GM23338 (cell line): ENCODE measurements at regions not wholly inside any gene's neighbourhood (a gene's known extent, or its start where the extent isn't known, plus 50 kb on each side); places are given as distances from the start of the nearest gene placed in this dataset.

Experiments used
- ATAC-seq: fragments of 200-7000 bp; cut with Tn5 transposase; 3 replicates; pipeline ENCODE4 v1.9.1; 2020
- DNase-seq: peaks from one replicate; pipeline ENCODE4 v3.0.0-alpha.2; 2015; ENCODE audit warnings: low spot score
- H2AFZ ChIP-seq: fragments of 200-600 bp; sonication (generic); 2 replicates; pipeline ENCODE4 v1.8.0; 2016; ENCODE audit warnings: antibody characterized with exemption, mild to moderate bottlenecking, moderate library complexity
- H3F3A ChIP-seq: fragments of 200-600 bp; sonication (generic); replicated peaks from 2 replicates; pipeline ENCODE4 v1.8.0; 2017; ENCODE audit warnings: antibody characterized with exemption, mixed run types, low read depth
- H3K27ac ChIP-seq: fragments of 200-600 bp; sonication (generic); 2 replicates; pipeline ENCODE4 v1.6.1; 2016; ENCODE audit warnings: low read depth
- H3K27me3 ChIP-seq: fragments of 200-600 bp; sonication (generic); 2 replicates; pipeline ENCODE4 v1.8.0; 2016; ENCODE audit warnings: mild to moderate bottlenecking, mixed run types, moderate library complexity; ENCODE audit not compliant: insufficient read depth
- H3K36me3 ChIP-seq: fragments of 200-600 bp; sonication (generic); 2 replicates; pipeline ENCODE4 v1.8.0; 2016; ENCODE audit warnings: mild to moderate bottlenecking; ENCODE audit not compliant: insufficient read depth
- H3K4me1 ChIP-seq: fragments of 200-600 bp; sonication (generic); 2 replicates; pipeline ENCODE4 v1.8.0; 2016; ENCODE audit warnings: mild to moderate bottlenecking, moderate library complexity; ENCODE audit not compliant: insufficient read depth
- H3K4me2 ChIP-seq: fragments of 200-600 bp; sonication (generic); 2 replicates; pipeline ENCODE4 v1.7.1; 2017; ENCODE audit warnings: mixed run types
- H3K4me3 ChIP-seq: fragments of 200-600 bp; sonication (generic); 2 replicates; pipeline ENCODE4 v1.6.1; 2016; ENCODE audit warnings: mixed run types
- H3K79me2 ChIP-seq: fragments of 200-600 bp; sonication (generic); replicated peaks from 2 replicates; pipeline ENCODE4 v1.8.0; 2017; ENCODE audit warnings: mild to moderate bottlenecking; ENCODE audit not compliant: insufficient read depth
- H3K9me2 ChIP-seq: fragments of 200-600 bp; sonication (generic); 2 replicates; pipeline ENCODE4 v1.8.0; 2017; ENCODE audit not compliant: insufficient read depth
- H4K20me1 ChIP-seq: fragments of 200-600 bp; sonication (generic); replicated peaks from 2 replicates; pipeline ENCODE4 v1.8.0; 2017; ENCODE audit warnings: mild to moderate bottlenecking; ENCODE audit not compliant: insufficient read depth
- H3K27ac Mint-ChIP-seq: 2 replicates; pipeline ENCODE4 v1.8.0; 2020; ENCODE audit warnings: inconsistent platforms, mild to moderate bottlenecking, moderate library complexity, mixed read lengths
- H3K27me3 Mint-ChIP-seq: 3 replicates; pipeline ENCODE4 v1.8.0; 2022; ENCODE audit warnings: low read depth, mild to moderate bottlenecking, moderate library complexity, mixed read lengths, inconsistent platforms; ENCODE audit not compliant: insufficient read depth, poor library complexity
- H3K36me3 Mint-ChIP-seq: 3 replicates; pipeline ENCODE4 v1.8.0; 2021; ENCODE audit warnings: low read depth, mild to moderate bottlenecking, inconsistent platforms, moderate library complexity, mixed read lengths
- H3K4me1 Mint-ChIP-seq: 3 replicates; pipeline ENCODE4 v1.8.0; 2020; ENCODE audit warnings: mild to moderate bottlenecking, inconsistent platforms, mixed read lengths
- H3K4me3 Mint-ChIP-seq: 3 replicates; pipeline ENCODE4 v1.8.0; 2021; ENCODE audit warnings: moderate library complexity, mild to moderate bottlenecking, inconsistent platforms, mixed read lengths
- H3K9me3 Mint-ChIP-seq: 3 replicates; pipeline ENCODE4 v1.8.0; 2020; ENCODE audit warnings: moderate library complexity, mild to moderate bottlenecking, inconsistent platforms, mixed read lengths
- CREB1 ChIP-seq: fragments of 250-450 bp; sonication (Bioruptor Pico); IDR thresholded peaks from 2 replicates; pipeline ENCODE4 v1.5.0; 2020; ENCODE audit warnings: low read depth, mild to moderate bottlenecking, moderate library complexity
- CTCF ChIP-seq, 2 experiments: fragments of 200-600 bp in 1 of 2; sonication (generic) in 1 of 2; conservative IDR thresholded peaks; 2 replicates each; pipeline versions ENCODE4 v1.5.1 to v1.6.1; 2016 to 2017; ENCODE audit warnings: antibody characterized with exemption in 2 of 2, low read depth in 2 of 2, mild to moderate bottlenecking in 2 of 2, moderate library complexity in 1 of 2
- EZH2 ChIP-seq: fragments of 200-600 bp; sonication (generic); IDR thresholded peaks from one replicate; pipeline ENCODE4 v1.8.0; 2017; ENCODE audit warnings: antibody characterized with exemption, mild to moderate bottlenecking, low read depth; ENCODE audit not compliant: unreplicated experiment
- EZH2phosphoT487 ChIP-seq: fragments of 200-600 bp; sonication (generic); IDR thresholded peaks from one replicate; pipeline ENCODE4 v1.8.1; 2018; ENCODE audit warnings: antibody characterized with exemption; ENCODE audit not compliant: unreplicated experiment
- JUNB ChIP-seq: IDR thresholded peaks from one replicate; pipeline ENCODE4 v1.6.1; 2016; ENCODE audit warnings: antibody characterized with exemption; ENCODE audit not compliant: unreplicated experiment
- NANOG ChIP-seq: IDR thresholded peaks from 2 replicates; pipeline ENCODE4 v1.6.1; 2016; ENCODE audit warnings: antibody characterized with exemption, borderline replicate concordance
- POLR2AphosphoS5 ChIP-seq: IDR thresholded peaks from 2 replicates; pipeline ENCODE4 v1.6.1; 2016; ENCODE audit warnings: antibody characterized with exemption, low read depth
- STAT1 ChIP-seq: IDR thresholded peaks from one replicate; pipeline ENCODE4 v1.6.1; 2016; ENCODE audit warnings: antibody characterized with exemption; ENCODE audit not compliant: unreplicated experiment
- ZNF114 ChIP-seq: fragments of 250-450 bp; sonication (Bioruptor Pico); IDR thresholded peaks from 2 replicates; pipeline ENCODE4 v1.5.0; 2020; ENCODE audit warnings: mild to moderate bottlenecking, moderate library complexity
- ZNF331 ChIP-seq: fragments of 250-450 bp; sonication (Bioruptor Pico); IDR thresholded peaks from 2 replicates; pipeline ENCODE4 v1.5.0; 2020; ENCODE audit warnings: low read depth, mild to moderate bottlenecking, moderate library complexity
- ZNF462 ChIP-seq: fragments of 250-450 bp; sonication (Bioruptor Pico); IDR thresholded peaks from 2 replicates; pipeline ENCODE4 v1.5.0; 2020; ENCODE audit warnings: mild to moderate bottlenecking, moderate library complexity
- TF ChIP-seq, protein P1 (sequence below): IDR thresholded peaks from 2 replicates; pipeline ENCODE4 v1.6.1; 2016; ENCODE audit warnings: antibody characterized with exemption
- TF ChIP-seq, protein P2 (sequence below): IDR thresholded peaks from one replicate; pipeline ENCODE4 v1.6.1; 2018; ENCODE audit warnings: antibody characterized with exemption; ENCODE audit not compliant: unreplicated experiment

DNA sequence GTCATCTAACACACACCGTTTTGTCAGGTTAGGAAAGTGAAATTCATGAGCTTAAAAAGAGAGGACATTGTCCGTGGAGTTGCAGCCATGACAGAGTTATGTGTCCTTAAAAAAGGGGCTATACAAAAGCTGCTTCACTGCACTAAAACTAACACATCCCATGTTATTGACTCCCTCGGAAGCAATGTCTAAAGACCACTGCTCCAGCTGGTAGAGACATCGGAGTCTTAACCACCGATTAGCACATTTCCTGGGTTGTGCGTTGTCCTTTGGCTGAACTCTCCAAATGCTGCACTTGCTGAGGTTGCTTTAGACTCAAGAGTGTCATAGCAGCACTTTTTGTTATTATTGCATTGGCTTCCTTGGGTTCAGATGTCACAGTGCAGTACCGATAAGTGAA lies 128.3 kb upstream of the C9orf72 start:
- Mint-ChIP-seq H3K9me3 (no peaks in the 10 kb centered on the region; the same call in 2 of the 3 replicates), H3K27ac (no peak overlapping the region), H3K4me3 (no peak overlapping the region), H3K4me1 (peaks cover 13% of the 10 kb centered on the region; the same call in 2 of the 3 replicates), H3K36me3 (no peaks in the 10 kb centered on the region), H3K27me3 (peaks cover 4% of the 10 kb centered on the region)
- Histone ChIP-seq H3F3A (no peaks in the 10 kb centered on the region), H3K36me3 (no peaks in the 10 kb centered on the region), H3K9me2 (no peaks in the 10 kb centered on the region), H3K79me2 (no peaks in the 10 kb centered on the region), H3K27me3 (no peaks in the 10 kb centered on the region), H3K4me3 (no peak overlapping the region), H4K20me1 (no peaks in the 10 kb centered on the region), H3K27ac (no peak overlapping the region; the same call in 1 of the 2 replicates), H3K4me2 (no peak overlapping the region), H2AFZ (no peak overlapping the region), H3K4me1 (0 out of 2 replicates have a peak, but pooled peaks cover 5% of the 10 kb centered on the region)
- DNase-seq, result no peak
- no peak for ATAC-seq
- TF ChIP-seq, protein P1, sequence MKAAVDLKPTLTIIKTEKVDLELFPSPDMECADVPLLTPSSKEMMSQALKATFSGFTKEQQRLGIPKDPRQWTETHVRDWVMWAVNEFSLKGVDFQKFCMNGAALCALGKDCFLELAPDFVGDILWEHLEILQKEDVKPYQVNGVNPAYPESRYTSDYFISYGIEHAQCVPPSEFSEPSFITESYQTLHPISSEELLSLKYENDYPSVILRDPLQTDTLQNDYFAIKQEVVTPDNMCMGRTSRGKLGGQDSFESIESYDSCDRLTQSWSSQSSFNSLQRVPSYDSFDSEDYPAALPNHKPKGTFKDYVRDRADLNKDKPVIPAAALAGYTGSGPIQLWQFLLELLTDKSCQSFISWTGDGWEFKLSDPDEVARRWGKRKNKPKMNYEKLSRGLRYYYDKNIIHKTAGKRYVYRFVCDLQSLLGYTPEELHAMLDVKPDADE, result no peak
- no peak for TF ChIP-seq CTCF (conservative IDR thresholded peaks at IDR 0.05; ENCODE audit: low read depth in 2 of 2)
- no peak for TF ChIP-seq EZH2phosphoT487
- TF ChIP-seq, protein P2, sequence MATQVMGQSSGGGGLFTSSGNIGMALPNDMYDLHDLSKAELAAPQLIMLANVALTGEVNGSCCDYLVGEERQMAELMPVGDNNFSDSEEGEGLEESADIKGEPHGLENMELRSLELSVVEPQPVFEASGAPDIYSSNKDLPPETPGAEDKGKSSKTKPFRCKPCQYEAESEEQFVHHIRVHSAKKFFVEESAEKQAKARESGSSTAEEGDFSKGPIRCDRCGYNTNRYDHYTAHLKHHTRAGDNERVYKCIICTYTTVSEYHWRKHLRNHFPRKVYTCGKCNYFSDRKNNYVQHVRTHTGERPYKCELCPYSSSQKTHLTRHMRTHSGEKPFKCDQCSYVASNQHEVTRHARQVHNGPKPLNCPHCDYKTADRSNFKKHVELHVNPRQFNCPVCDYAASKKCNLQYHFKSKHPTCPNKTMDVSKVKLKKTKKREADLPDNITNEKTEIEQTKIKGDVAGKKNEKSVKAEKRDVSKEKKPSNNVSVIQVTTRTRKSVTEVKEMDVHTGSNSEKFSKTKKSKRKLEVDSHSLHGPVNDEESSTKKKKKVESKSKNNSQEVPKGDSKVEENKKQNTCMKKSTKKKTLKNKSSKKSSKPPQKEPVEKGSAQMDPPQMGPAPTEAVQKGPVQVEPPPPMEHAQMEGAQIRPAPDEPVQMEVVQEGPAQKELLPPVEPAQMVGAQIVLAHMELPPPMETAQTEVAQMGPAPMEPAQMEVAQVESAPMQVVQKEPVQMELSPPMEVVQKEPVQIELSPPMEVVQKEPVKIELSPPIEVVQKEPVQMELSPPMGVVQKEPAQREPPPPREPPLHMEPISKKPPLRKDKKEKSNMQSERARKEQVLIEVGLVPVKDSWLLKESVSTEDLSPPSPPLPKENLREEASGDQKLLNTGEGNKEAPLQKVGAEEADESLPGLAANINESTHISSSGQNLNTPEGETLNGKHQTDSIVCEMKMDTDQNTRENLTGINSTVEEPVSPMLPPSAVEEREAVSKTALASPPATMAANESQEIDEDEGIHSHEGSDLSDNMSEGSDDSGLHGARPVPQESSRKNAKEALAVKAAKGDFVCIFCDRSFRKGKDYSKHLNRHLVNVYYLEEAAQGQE, result no peak
- no peak for TF ChIP-seq ZNF462 (CRISPR knock-in tag)
- no peak for TF ChIP-seq NANOG
- no peak for TF ChIP-seq ZNF114 (CRISPR knock-in tag)
- no peak for TF ChIP-seq POLR2AphosphoS5
- no peak for TF ChIP-seq JUNB
- TF ChIP-seq CREB1, result no peak
- TF ChIP-seq STAT1, result no peak
- TF ChIP-seq ZNF331 (CRISPR knock-in tag), result no peak
- TF ChIP-seq EZH2, result no peak
